ENCODE measurements at regions not wholly inside any gene's neighbourhood (a gene's known extent, or its start where the extent isn't known, plus 50 kb on each side); places are given as distances from the start of the nearest gene placed in this dataset.

DNA sequence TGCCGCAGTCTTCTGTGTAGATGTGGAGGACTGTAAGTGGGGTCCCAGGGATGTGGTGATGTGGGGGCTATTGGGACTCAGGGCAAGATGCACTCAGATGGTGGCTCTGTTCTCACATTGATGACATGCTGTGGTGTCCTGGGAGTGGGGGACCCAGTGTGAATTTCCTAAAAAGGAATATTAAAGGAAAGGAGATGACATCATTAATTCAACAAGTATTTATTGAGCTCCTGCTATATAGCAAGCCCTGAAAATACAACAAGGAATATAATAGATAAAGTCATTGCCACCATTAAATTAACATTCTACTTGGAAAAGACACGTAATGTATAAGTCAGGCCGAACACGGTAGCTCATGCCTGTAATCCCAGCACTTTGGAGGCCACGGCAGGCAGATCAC lies 61.9 kb upstream of the MNX1 start:
- TF ChIP-seq, protein P1, sequence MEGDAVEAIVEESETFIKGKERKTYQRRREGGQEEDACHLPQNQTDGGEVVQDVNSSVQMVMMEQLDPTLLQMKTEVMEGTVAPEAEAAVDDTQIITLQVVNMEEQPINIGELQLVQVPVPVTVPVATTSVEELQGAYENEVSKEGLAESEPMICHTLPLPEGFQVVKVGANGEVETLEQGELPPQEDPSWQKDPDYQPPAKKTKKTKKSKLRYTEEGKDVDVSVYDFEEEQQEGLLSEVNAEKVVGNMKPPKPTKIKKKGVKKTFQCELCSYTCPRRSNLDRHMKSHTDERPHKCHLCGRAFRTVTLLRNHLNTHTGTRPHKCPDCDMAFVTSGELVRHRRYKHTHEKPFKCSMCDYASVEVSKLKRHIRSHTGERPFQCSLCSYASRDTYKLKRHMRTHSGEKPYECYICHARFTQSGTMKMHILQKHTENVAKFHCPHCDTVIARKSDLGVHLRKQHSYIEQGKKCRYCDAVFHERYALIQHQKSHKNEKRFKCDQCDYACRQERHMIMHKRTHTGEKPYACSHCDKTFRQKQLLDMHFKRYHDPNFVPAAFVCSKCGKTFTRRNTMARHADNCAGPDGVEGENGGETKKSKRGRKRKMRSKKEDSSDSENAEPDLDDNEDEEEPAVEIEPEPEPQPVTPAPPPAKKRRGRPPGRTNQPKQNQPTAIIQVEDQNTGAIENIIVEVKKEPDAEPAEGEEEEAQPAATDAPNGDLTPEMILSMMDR (IDR thresholded peaks at IDR 0.05): no peak
- TF ChIP-seq POLR2AphosphoS5 (IDR thresholded peaks at IDR 0.05; ENCODE audit: insufficient read depth in 1 of 2, low read depth in 1 of 2): no peak

Measured in vagina (tissue), 2 donors.